Calu3 (cell line): ENCODE measurements at regions not wholly inside any gene's neighbourhood (a gene's known extent, or its start where the extent isn't known, plus 50 kb on each side); places are given as distances from the start of the nearest gene placed in this dataset.

Experiments used
- BruUV-seq: library from RNA; stranded (reverse); fragments of 400-500 nt; replicated peaks from 2 replicates; lab custom pipeline; 2021; lab: Mats Ljungman, UMichigan
- CTCF ChIA-PET: fragments of 300-600 bp; sonication (Branson Sonifier 250); formaldehyde crosslinking; loops from one replicate; lab custom pipeline; 2022; ENCODE audit warnings: antibody characterized with exemption; lab: Charles Lee
- DNase-seq: peaks from one replicate; pipeline ENCODE4 v3.0.0; 2022
- H3K27ac Mint-ChIP-seq: one replicate; pipeline ENCODE4 v1.8.0; 2022; ENCODE audit warnings: mixed read lengths; ENCODE audit not compliant: unreplicated experiment
- H3K27me3 Mint-ChIP-seq: one replicate; pipeline ENCODE4 v1.8.0; 2022; ENCODE audit warnings: mixed read lengths; ENCODE audit not compliant: unreplicated experiment
- H3K36me3 Mint-ChIP-seq: one replicate; pipeline ENCODE4 v1.8.0; 2022; ENCODE audit warnings: mild to moderate bottlenecking, moderate library complexity, mixed read lengths; ENCODE audit not compliant: insufficient read depth, unreplicated experiment
- H3K4me1 Mint-ChIP-seq: one replicate; pipeline ENCODE4 v1.8.0; 2022; ENCODE audit warnings: mild to moderate bottlenecking, low read depth, mixed read lengths; ENCODE audit not compliant: unreplicated experiment
- H3K4me3 Mint-ChIP-seq: one replicate; pipeline ENCODE4 v1.8.0; 2022; ENCODE audit warnings: mild to moderate bottlenecking, low read depth, moderate library complexity, mixed read lengths; ENCODE audit not compliant: unreplicated experiment
- H3K9me3 Mint-ChIP-seq: one replicate; pipeline ENCODE4 v1.8.0; 2022; ENCODE audit warnings: low read depth, mixed read lengths; ENCODE audit not compliant: unreplicated experiment
- CTCF ChIP-seq: fragments of 200-600 bp; IDR thresholded peaks from one replicate; pipeline ENCODE4 v1.8.0; 2022; ENCODE audit warnings: antibody characterized with exemption; ENCODE audit not compliant: unreplicated experiment
- intact Hi-C: fragments of 100-400 bp; cut with micrococcal nuclease; formaldehyde crosslinking; loops from one replicate; pipeline ENCODE4 v1.10.0; 2022; ENCODE audit not compliant: unreplicated experiment

- H3K4me1 Mint-ChIP-seq, result no peaks in the 10 kb centered on the region
- no peak overlapping the region for H3K4me3 Mint-ChIP-seq
- DNase-seq, result no peak
- H3K36me3 Mint-ChIP-seq, result no peaks in the 10 kb centered on the region
- CTCF ChIA-PET, result no interaction called here
- no peak for TF ChIP-seq CTCF
- no peak overlapping the region for H3K27ac Mint-ChIP-seq
- peaks cover 13% of the 10 kb centered on the region for H3K9me3 Mint-ChIP-seq
- intact Hi-C loops, result no loop called here
- no peaks in the 10 kb centered on the region for H3K27me3 Mint-ChIP-seq
- no TSS peak for BruUV-seq
Observed at GRCh38 chr5:155676967-155677366, 650.0 kb upstream of the SGCD start.

- Mint-ChIP-seq H3K9me3 (peaks cover 12% of the 10 kb centered on the region), H3K36me3 (no peaks in the 10 kb centered on the region), H3K4me3 (no peak overlapping the region), H3K27ac (no peak overlapping the region), H3K27me3 (no peaks in the 10 kb centered on the region), H3K4me1 (no peaks in the 10 kb centered on the region)
- no peak for DNase-seq
- intact Hi-C loops, result no loop called here
- no peak for TF ChIP-seq CTCF
- BruUV-seq, result no TSS peak
- CTCF ChIA-PET, result no interaction called here
Observed at GRCh38 chr5:155678371-155678770, 648.6 kb upstream of the SGCD start.

GRCh38 chr5:155679530-155679929 lies 647.4 kb upstream of the SGCD start:
- Mint-ChIP-seq H3K4me1 (no peaks in the 10 kb centered on the region), H3K36me3 (no peaks in the 10 kb centered on the region), H3K27me3 (no peaks in the 10 kb centered on the region), H3K4me3 (no peak overlapping the region), H3K9me3 (peaks cover 12% of the 10 kb centered on the region), H3K27ac (no peak overlapping the region)
- DNase-seq, result no peak
- intact Hi-C loops, result no loop called here
- CTCF ChIA-PET, result no interaction called here
- BruUV-seq, result no TSS peak
- TF ChIP-seq CTCF, result no peak

- intact Hi-C loops, result no loop called here
- Mint-ChIP-seq H3K27ac (no peak overlapping the region), H3K4me1 (no peaks in the 10 kb centered on the region), H3K36me3 (no peaks in the 10 kb centered on the region), H3K27me3 (no peaks in the 10 kb centered on the region), H3K4me3 (no peak overlapping the region), H3K9me3 (peaks cover 23% of the 10 kb centered on the region)
- DNase-seq, result no peak
- BruUV-seq, result no TSS peak
- CTCF ChIA-PET, result no interaction called here
- TF ChIP-seq CTCF, result no peak
Observed at GRCh38 chr5:155684417-155684816, 642.5 kb upstream of the SGCD start.

- no peak overlapping the region for H3K4me3 Mint-ChIP-seq
- peaks cover 23% of the 10 kb centered on the region for H3K9me3 Mint-ChIP-seq
- CTCF ChIA-PET, result no interaction called here
- H3K27me3 Mint-ChIP-seq, result no peaks in the 10 kb centered on the region
- BruUV-seq, result no TSS peak
- DNase-seq, result no peak
- no peak for TF ChIP-seq CTCF
- H3K27ac Mint-ChIP-seq, result no peak overlapping the region
- no peaks in the 10 kb centered on the region for H3K36me3 Mint-ChIP-seq
- intact Hi-C loops, result no loop called here
- H3K4me1 Mint-ChIP-seq, result no peaks in the 10 kb centered on the region
Observed at GRCh38 chr5:155686131-155686530, 640.8 kb upstream of the SGCD start.
